Bronchial epithelial cell (primary cell): ENCODE measurements at regions not wholly inside any gene's neighbourhood (a gene's known extent, or its start where the extent isn't known, plus 50 kb on each side); places are given as distances from the start of the nearest gene placed in this dataset.

ENCODE experiments used
- DNase-seq: peaks from one replicate; pipeline ENCODE4 v3.0.0-alpha.2; 2010; ENCODE audit warnings: low read depth
- FAIRE-seq: peaks from 2 replicates; lab custom pipeline; 2011; peaks lifted over from hg19 to GRCh38; lab: Jason Lieb, UNC
- H3K27me3 ChIP-seq: 2 replicates; pipeline ENCODE4 v1.5.1; 2011; ENCODE audit warnings: low read length; ENCODE audit not compliant: control insufficient read depth, insufficient read depth
- H3K36me3 ChIP-seq: 2 replicates; pipeline ENCODE4 v1.5.1; 2011; ENCODE audit warnings: low read length; ENCODE audit not compliant: control insufficient read depth, insufficient read depth
- H3K4me3 ChIP-seq: 2 replicates; pipeline ENCODE4 v1.5.1; 2011; ENCODE audit warnings: mild to moderate bottlenecking, low read depth, low read length, control low read depth
- TF ChIP-seq, protein P1 (sequence below): IDR thresholded peaks from 2 replicates; pipeline ENCODE4 v1.5.1; 2011; ENCODE audit warnings: mild to moderate bottlenecking, moderate library complexity, low read length, control low read depth, inconsistent platforms; ENCODE audit not compliant: insufficient read depth, severe bottlenecking

DNA sequence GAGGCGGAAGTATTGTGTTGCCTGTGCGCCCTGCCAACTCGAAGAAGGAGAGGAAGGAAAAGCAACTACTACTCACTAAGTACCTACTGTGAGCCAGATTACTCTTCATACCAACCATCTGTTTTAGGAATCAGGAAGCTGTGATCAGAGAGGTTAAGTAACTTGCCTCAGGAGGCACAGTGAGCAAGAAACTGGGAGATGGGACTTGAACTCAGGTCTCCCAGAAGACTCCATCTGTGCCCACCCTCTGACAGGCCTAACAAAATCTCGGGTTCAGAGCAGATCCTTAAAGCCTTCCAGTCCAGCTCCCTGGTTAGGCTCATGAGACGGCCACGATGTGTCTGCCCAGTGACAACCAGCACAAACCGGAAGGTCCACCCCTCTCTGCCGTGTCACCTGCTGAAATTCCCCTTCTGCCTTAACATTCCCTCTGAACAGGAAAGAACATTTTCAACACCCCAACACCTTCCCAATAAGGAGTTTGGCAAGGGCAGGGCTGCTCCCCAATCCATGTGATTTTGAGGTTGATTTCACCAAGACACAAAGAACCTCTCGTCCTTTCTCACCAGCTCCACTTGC is 230.1 kb downstream of the TOMM20 start:
- no peak overlapping the region for H3K4me3 ChIP-seq
- no peaks in the 10 kb centered on the region for H3K27me3 ChIP-seq
- FAIRE-seq (no peak), DNase-seq (no peak)
- TF ChIP-seq, protein P1, sequence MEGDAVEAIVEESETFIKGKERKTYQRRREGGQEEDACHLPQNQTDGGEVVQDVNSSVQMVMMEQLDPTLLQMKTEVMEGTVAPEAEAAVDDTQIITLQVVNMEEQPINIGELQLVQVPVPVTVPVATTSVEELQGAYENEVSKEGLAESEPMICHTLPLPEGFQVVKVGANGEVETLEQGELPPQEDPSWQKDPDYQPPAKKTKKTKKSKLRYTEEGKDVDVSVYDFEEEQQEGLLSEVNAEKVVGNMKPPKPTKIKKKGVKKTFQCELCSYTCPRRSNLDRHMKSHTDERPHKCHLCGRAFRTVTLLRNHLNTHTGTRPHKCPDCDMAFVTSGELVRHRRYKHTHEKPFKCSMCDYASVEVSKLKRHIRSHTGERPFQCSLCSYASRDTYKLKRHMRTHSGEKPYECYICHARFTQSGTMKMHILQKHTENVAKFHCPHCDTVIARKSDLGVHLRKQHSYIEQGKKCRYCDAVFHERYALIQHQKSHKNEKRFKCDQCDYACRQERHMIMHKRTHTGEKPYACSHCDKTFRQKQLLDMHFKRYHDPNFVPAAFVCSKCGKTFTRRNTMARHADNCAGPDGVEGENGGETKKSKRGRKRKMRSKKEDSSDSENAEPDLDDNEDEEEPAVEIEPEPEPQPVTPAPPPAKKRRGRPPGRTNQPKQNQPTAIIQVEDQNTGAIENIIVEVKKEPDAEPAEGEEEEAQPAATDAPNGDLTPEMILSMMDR = no peak
- H3K36me3 ChIP-seq = no peaks in the 10 kb centered on the region

DNA sequence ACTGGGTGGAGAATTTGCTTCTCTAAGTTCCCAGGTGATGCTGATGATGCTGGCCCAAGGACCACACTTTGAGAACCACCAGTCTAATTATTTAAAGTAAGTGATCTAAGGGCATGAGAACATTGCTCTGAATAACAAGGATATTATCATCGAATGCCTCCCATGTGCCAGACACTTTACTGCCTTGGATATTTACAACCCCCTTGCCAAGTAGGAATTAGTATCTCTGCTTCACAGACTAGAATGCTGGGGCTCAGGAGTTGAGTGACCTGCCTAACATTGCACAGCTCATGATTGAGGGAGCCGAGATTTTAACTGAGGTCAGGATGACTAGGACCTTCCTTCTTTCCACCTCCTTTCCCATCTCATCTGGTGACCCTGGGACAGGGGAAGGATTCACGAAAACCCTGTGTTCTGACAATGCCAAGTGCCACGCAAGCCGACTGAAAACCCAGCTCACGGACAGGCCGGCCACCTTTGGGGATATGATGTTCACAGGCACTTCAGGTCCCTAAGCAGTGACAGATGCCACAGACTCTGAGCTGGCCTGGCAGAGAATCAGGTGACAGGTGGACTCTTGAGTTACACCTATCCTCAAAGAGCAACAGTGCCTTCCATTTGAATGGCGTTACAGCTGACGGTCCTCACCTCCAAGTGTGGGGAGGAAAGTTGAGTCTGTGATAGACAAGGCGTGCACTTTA is 230.7 kb downstream of the TOMM20 start:
- no peak overlapping the region for H3K4me3 ChIP-seq
- TF ChIP-seq, protein P1 = no peak
- DNase-seq (no peak), FAIRE-seq (no peak)
- no peaks in the 10 kb centered on the region for H3K36me3 ChIP-seq
- H3K27me3 ChIP-seq = no peaks in the 10 kb centered on the region

DNA sequence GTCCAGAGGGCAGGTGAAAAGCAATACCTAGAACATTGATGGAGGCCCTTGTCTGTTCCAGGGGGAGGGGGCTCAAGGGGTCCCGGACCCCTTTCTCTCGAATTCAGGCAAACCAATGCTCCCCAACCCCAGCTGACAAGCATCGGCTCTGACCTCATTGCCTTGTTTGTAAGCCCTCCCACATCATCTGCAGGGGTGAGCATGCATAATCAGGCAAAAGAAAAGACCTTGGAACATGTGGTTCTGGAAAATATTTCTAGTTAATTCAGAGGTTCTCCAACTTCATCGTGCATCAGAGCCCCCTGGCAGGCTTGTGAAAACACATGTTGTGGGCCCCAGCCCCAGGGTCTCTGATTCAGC is 231.3 kb downstream of the TOMM20 start:
- DNase-seq (no peak), FAIRE-seq (no peak)
- no peaks in the 10 kb centered on the region for H3K27me3 ChIP-seq
- no peaks in the 10 kb centered on the region for H3K36me3 ChIP-seq
- no peak overlapping the region for H3K4me3 ChIP-seq
- TF ChIP-seq, protein P1 = no peak

DNA sequence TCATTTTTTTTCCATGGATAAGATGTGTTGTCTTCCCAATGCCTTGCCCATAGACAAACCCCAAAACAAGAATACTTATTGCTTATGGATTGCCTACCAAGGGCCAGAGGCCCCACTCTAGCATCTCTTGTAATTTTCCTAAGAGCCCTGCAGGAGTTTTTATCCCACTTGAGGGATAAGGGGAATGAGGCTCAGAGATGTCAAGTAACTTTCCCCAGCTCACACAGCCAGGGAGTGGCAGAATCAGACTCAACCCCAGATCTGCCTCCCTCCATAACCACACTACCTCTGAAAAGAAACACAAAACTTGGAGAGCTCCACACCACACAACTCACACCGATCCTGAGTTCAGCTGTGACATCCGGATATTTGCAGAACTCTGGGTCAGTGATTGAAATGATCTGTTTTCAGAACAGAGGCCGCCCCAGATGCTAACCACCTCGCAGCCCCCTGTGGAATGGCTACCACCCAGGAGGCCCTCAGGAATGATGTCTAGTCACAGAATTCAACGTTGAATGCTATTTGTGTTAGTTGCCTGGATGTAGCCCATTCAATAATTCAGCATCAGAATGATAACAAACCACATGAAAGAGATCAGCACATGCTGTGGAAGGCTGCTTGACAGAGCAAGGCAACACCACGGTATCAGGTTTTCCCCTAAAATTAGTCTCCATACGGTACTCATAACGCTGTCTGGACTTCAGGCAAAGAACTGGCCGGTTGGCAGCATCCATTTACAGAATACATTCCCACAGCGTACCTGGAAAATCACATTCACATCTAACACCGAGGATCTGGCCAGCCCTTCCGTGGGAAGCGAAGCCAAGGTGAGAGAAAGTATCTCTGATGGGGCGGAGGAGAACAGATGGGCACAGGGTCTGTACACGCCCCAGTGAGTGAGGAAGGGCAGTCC is 231.9 kb downstream of the TOMM20 start:
- Histone ChIP-seq H3K4me3 (no peak overlapping the region), H3K36me3 (no peaks in the 10 kb centered on the region), H3K27me3 (no peaks in the 10 kb centered on the region)
- FAIRE-seq (no peak), DNase-seq (no peak)
- TF ChIP-seq, protein P1 = no peak

DNA sequence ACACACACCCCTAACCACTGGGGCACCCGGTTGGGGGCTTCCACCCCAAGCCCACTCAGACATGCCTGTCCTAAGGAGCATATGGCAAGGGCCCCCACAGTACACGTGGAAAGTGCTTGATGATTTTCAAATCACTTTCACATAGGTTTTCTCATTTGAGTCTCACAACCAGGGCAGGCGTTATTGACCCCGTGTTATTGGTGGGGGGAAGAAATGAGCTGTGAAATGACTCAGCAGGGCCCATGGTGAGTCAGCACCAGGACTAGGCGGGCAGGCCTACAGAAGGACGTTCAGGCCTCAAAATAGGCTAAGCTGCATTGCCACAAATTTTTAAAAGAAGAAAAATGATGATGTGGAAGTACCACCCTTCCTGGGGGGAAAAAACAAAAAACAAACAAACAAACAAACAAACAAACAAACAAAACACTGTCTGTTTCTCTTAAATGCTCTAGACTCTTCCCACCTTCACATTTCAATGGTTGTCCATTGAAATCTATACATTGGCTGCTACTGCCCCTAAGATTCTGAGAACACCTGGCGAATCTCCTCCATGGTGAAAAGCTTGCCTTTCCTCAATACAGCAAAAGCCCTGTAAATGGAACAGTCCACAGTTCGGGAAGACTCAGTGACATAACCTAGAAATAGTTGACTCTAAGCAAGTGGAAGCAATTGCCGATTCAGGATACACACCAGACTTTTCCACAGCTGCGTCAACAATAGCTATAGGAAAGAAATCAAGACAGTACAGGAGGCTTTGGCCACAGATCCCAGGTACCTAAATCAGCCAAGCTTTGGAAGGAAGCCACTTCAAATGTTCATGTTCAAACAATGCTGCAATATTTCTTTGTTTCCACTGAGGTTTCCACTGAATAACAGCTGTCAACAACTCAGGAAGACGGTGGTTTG is 234.7 kb downstream of the TOMM20 start:
- DNase-seq (peak; percentile 85), FAIRE-seq (no peak)
- H3K36me3 ChIP-seq = no peaks in the 10 kb centered on the region
- TF ChIP-seq, protein P1 = no peak
- H3K4me3 ChIP-seq = no peak overlapping the region
- H3K27me3 ChIP-seq = no peaks in the 10 kb centered on the region
